COLO829 (cell line): ENCODE measurements at regions not wholly inside any gene's neighbourhood (a gene's known extent, or its start where the extent isn't known, plus 50 kb on each side); places are given as distances from the start of the nearest gene placed in this dataset.

Source experiments
- DNase-seq: peaks from one replicate; pipeline ENCODE4 v3.0.0; 2012; ENCODE audit warnings: low spot score

DNA sequence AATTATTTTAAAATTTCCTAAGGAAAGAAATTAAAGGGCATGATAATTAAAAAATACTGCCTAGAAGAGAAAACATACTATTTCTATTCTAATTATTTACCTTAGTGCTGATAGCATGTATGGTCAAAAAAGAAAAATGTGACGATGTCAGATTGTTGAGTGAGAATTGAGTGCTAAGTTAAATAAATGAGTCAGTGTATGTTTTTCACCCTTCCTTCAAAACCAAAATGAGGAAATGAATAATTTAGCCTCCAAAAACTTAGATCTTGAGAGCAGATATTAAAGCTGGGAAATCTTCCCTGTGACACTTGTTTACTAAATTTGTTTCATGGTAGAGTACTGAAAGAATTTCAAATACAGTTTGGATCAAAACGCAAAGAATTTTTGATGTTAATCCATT is 58.6 kb upstream of the NYAP2 start:
- no peak for DNase-seq

DNA sequence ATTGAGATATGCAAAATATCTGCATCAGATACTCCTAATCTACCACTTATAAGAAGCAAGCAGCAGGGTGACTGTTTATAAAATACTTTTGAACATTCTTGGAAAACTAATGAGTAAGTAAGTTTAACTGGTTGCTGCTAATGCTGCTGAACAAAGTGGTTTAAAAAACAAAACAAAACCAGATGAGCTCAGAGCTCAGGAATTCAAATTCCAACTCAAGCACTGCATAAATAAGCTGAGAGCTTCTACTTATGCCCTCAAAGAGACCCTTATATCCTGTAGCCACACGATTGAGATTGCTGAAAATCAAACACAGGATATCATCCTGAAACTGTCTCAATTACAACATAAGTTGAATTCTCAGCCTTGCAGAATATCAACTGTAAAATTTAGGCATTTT is 62.3 kb upstream of the NYAP2 start:
- DNase-seq = peak; percentile 3

DNA sequence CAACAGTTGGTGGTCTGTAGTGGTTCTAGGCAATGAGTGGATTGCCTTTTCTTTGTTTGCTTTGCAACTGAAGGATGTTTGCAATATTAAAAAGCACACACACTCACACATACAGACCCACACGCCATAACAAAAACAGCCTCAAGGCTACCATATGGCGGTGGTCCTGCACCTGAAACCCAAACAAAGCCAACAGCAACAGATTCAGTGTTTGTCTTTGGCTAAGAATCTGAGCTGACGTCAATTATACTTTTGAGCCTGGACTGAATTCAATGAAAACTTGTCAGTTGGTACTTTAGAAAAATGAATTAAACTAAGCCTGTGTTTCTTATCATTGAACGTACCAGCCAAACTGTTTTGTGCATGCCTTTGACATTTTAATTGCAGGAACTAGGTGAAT is 65.0 kb upstream of the NYAP2 start:
- no peak for DNase-seq

DNA sequence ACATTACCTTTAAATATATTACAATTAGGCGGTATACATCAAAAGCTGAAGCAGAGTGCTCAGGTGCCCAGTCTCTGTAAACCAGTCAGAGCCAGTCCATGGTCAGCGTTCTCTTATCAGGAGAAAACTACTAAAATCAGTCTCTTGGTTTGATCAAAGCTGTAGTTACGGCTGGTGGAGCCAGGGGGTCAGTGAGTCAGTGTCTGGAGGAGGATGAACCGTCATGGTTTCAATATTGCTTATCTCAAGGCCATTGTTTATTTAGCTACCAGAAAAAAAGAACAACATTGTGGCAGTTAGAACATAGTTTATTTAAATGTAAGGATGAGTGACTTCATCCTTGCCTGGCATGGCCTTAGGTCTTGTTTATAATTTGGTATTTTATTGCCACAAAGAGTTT is 71.3 kb upstream of the NYAP2 start:
- peak; percentile 56 for DNase-seq

DNA sequence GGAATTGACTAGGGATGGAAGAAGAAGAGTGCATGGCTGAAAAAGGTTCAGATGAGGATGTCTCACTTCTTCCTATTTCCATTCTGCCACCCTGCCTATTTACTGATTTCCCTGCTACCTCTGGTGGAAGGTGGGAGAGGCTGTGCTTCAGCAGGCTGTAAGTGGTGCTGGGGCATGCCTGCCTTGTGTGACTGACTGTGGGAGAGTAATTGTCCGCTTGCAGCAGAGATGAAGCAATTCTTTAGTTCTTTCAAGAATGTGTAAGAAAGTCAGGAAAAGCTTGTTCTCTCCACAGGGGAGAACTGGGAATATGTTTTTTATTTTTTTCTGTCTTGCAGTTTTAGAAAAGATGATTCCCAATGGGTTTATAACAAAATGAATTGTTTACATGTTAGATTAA is 72.5 kb upstream of the NYAP2 start:
- no peak for DNase-seq

DNA sequence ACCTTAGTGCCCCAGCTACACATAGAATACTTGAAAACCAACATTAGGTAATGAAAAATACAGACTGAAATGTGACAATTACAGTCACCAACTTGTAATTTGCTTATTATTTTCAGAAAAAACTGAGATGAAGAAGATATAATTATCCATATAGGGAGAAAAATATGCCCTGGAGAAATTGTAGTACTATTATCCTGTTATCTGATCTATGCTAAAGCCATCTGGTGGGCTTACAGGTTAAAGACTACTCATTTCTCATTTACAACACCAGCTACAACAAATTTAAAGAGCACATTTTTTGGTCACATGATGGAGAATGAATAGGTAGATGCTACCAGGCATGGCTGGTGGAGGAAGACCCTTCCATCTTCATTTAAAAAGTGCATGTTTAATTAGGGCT is 79.6 kb upstream of the NYAP2 start:
- DNase-seq = no peak

DNA sequence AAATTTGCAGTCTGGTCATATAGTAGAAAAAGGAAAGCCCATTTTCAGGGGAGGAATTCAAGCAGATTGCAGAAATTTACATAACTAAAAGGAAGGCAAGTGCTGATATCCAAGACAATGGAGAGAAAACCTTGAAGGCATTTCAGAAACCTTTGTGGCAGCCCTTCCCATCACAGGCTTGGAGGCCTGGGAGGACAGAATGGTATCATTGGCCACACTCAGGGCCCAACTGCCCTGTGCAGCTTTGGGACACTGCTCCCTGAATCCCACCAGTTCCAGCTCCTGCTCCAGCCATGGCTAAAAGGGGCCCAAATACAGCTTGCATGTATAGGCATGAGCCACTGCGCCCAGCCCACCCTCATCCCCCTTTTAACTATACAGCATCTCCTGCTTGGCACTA is 81.1 kb upstream of the NYAP2 start:
- no peak for DNase-seq

DNA sequence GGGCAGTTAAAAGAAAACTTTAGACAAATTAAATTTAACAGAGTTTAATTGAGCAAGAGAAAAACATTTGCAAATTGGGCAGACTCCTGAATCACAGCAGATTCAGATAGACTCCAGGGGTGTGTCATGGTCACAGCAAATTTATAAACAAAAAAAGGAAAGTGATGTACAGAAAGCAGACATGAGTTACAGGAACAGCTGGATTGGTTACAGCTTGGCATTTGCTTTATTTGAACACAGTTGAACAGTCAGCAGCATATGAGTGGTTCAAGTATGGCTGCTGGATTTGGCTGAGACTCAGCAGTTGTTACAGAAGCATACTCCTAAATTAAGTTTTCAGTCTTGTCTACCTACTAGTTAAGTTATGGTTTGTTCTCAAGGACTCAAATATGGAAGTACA is 82.3 kb upstream of the NYAP2 start:
- DNase-seq = no peak

DNA sequence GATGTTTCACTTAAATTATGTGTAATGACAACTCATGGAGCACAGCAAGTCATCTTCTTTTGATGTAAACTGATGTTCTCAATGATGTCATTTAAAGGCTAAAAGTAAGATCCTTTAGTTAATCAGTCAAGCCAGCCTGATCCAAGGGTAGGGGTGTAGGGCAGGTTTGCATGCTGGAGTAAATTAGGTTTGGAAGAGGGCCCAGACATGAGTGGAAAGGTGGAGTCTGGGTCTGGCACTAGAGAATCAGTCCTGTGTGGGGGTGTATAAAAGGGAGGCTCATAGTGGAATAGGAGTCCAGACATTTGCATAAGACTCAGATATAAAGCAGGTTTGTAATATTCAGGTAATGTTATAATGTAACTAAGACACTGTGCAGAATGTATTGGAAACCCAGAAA is 88.8 kb upstream of the NYAP2 start:
- no peak for DNase-seq

DNA sequence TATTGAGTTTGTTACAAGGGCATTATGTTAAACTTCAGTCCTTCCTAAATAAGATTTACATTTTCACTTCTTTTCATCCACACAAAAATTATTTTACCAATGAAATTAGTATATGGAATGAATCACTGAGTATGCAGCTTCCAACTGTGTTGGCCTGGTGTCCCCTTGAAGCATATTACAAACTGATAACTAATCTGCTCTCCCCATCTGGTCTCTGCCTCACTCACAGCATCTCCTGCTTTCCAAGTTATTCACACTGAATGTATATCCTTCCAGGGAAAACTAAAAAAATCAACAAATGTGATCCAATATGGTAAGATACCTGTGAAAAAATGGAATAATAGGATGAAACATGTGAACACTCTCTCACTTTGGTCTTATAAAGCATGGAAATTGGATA is 90.0 kb upstream of the NYAP2 start:
- DNase-seq = no peak

DNA sequence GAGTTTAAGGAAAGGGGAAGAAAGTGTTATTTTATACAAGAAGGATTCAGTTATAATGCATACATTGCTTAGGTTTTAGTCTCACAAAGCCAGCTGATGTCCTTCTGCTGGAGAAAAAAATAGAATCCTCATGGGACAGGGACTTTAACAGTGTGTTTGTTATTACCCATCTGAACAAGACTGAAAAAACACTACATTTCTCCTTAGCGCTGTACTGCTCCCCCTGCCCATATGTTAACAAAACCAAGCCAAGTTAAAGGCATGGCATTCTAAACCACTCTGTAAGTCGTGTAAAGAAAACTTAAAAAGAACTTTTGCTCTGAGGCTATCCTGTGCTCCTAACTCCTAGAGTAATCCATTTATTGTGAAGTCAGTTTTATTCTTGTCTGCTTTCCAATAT is 102.6 kb upstream of the NYAP2 start:
- DNase-seq = no peak

DNA sequence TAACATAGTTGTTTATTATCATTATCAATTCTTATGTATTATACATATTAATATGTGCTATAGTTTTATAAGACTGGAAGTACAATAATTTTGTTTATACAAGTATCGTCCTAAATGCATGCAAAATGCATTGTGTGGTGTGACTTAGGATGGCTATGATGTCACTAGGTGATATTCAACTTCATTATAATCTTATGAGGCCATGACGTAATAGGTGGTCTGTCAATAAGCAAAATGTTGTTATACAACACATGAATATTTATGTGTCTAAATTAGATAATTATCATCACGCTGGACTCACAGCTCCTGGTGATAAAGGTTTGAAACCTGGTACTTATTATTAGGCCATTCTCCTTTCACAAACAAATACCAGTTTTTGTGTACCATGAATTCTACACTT is 104.4 kb upstream of the NYAP2 start:
- DNase-seq = no peak

DNA sequence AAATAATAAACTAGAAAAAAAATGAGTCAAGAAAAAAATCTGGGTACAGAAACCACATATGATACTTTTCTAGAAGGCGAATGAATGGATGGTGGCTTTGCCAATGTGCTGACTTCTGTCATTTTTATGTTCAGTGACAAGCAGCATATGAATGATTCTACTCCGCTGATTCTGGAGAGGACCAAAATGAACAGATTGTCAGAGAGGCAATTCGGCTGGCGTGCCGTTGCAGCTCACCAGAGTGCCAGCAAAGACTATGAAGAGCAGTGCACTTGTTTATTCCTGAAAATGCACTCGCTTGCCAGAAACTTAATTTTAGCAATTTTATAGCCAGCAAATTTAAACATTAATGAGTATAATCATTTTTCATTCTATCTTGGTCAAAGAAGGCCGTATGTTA is 105.9 kb upstream of the NYAP2 start:
- no peak for DNase-seq

DNA sequence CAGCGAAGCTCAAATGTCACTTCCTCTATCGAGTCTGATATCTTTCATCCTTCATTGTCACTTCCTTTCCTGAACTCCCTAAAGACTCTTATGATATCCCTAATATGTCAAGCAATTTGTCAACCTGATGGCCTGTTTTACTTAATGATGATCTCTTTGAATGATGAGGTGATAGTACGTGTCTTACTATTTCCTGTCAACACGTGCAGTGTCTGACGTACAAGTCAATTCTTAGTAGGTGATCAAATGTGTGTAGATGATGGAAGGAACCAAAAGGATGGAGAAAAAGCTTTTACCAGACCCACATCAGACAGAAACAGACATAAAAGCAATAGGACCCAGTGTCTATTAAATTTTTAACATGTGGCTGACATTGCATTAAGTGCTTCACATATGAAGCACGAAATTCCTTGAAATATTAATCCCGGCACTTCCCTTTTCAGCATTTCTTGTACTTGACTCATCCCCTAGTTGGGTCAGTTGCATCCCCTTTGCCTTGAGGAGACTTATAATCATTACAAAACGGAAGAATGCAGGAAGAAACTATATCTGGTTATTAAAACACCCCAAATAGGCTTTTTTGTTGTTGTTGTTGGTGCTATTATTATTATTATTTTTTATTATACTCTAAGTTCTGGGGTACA is 108.6 kb upstream of the NYAP2 start:
- DNase-seq = no peak

DNA sequence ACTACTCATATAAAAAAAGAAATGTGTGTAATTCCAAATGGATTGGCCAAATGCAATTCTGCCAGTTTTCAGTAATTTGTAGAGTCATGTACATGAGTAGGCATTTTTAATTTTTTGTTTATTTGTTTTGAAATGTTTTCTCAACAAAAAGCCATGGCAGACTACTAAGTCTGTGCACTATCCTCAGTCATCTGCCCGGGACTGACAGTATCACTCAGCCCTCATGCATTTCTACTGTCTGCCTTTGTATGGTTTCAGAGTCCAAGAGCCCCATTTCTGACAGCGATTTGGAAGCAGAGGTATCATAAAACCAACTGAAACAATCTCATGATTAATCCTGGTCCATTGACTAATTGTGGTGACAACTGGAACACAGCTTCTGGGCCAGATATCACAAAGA is 109.9 kb upstream of the NYAP2 start:
- DNase-seq = no peak

DNA sequence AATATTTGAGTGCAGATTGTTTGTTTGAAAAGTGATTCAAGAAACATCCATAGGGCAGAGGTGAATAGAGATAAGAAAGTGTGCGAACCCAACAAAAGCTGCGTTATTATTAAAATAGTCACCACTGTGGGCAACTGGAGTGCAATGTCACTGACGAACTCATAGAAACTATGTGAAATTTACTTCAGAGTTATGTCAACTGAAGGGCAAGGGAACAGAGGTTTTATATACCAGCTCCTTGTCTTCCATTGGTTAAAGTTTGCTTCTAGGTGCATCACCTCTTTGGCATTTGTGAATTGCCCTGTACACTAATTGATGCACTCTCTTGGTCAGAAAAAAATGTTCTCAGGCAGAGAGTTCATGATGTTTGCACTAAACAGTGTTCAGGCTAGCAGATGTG is 110.5 kb upstream of the NYAP2 start:
- DNase-seq = no peak

DNA sequence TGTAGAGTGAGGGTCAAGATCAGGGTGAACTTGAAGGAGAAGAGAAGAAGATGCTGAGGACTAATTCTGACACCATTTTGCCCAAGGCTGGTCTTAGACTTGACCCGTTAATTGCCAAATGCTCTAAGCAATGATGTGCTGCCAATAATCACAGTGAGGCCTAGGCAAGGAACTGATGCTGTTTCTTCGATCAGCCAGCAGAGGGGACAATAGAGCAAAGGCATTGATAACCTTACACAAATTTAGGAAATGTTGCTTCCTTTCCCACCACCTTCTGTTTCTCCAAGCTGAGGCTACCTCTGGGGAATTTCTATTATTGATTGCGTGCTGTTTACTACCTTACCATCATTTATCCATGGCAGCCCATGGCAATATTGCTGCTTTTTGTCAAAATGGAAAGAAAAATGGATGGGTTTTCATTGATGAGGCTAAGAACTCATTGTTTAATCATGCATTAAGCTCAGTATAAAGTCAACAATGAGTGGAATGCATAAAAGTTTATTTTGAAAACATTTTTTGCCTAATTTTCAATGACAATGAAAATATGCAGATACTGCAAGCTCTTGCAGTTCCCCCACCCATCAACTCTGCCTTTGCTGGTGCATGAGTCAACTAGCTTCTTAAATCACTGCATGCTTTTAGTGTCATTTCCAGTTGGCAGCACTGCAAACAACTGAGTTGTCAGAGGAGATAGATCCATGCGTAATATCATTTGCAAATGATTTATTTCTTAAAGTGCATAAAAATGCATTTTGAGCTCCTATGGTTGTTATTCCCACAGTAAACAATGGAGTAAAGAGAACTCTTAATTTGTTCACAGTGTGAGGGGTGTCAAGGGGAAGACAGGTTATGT is 116.4 kb upstream of the NYAP2 start:
- DNase-seq = peak; percentile 25

DNA sequence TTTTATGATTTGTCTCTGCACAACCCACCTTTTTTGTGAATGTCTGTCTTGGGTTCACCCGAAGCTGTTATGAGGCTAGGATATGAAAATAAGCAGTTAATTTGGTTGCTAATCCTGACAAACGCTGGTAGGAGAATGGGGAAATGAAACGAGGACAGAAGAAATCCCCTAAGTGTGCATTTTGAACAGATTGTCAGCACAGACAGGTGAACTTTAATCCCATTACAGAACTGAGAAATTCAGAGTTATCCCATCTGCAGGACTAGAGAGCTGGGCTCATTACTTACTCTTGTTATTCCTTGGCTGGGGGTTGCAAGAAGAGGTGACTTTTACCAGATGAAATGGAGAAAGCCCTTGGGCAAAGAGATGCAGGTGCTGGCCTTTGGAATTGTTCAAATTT is 123.3 kb upstream of the NYAP2 start:
- DNase-seq = no peak

DNA sequence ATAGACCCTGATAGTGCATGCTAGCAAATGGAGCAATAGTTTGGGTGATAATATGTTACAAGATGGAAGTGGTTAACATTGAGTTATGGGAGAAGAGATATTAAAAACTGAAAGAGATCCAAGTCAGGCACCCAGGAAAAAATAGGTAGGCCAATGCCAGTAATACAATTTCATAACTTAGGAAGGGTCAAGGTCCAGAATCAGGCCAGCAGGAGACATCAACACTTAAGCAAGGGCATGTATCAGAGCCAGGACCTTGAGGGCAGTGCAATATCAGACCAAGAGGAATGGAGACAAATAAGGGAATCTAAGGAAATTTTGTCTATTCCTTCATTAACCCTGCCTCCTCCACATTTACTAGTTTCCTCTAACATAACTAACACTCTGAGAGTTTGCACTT is 124.1 kb upstream of the NYAP2 start:
- DNase-seq = no peak

DNA sequence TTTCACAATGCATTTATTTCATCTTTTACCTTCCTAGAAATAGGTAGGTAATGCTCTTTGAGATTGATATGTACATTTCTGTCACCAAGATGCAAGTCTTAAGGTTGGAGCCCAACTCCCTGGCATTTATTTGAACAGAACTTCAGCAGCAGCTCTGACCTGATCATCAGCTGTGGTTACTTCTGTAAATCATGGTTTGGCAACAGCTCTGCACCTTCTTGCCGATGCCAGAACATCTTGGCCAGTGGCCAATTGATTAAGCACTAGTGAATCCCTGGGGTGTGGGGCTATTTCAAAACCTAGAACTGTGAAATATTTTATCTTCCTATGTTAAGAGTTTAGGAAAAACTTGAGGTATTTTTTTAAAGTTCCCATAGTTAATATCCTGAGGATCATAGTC is 124.8 kb upstream of the NYAP2 start:
- DNase-seq = no peak

DNA sequence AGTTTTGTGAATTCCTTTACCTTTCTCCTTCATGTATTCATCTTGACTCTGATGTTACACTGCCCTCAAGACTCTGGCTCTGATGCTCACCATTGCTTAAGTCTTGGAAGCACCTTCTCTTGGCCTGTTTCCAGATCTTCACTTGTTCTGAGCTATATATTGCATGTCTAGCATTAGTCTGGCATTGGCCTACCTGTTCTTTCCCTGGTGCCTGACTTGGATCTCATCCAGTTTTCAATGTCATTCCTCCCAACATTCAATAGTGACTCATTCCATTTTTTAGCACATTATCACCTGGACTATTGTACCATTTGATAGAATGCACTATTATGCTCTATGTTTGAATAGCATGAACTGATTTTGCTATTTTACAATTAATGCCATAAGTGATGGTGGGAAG is 127.3 kb upstream of the NYAP2 start:
- no peak for DNase-seq

DNA sequence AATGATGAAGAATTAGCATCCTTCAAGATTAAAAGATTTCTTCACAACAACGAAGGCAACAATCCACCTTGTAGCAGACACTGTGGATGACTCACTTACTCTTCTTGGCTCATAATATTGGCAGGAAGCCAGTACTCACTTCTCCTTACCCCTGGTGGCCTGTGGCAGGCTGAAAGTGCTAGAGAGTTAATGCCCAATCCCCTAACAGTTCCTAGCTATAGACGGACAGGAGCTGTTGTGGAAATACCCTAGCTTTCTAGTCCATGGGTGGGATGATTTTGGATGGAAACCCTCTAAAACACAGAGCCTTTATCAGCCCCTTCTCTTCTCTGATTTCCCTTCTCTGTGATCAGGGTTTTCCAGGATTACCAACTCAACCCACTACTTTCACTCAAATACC is 128.6 kb upstream of the NYAP2 start:
- peak; percentile 14 for DNase-seq

DNA sequence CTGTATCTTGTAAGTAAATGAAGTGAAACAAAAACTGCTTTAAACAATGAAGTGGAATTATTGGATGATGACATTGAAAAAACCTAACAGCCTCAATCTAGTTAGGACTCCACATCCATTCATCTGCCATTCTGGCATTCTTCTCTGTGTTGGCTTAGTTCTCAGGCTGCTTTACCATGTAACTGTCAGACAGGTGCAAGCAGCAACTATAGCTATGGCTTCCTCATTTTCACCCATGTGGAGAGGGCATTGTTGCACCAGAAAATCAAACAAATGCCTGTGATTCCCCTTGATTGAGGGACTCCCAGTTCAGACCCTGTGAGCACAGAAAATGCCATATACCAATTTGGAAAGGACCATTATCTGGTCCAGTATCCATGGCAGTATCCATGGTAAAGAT is 129.5 kb upstream of the NYAP2 start:
- no peak for DNase-seq

DNA sequence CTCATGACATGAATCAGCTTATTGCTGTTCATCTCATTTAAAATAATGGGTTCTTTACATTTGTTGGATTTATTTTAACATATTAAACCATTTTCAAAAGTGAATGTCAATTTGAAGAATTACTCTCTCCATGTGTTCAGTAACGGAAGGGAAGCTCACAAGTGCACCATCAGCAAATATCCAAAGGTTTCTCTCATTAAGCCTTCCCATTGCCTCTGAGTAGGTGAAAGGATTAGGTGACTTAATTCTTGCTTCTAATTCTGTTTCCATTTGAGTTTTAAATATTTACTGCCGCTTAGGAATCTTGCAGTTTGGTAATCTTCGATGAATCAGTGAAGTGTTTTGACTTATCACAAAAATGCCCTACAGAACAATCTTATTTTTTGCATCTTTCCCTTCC is 145.1 kb upstream of the NYAP2 start:
- no peak for DNase-seq
